ENCODE measurements at regions not wholly inside any gene's neighbourhood (a gene's known extent, or its start where the extent isn't known, plus 50 kb on each side); places are given as distances from the start of the nearest gene placed in this dataset.

DNA sequence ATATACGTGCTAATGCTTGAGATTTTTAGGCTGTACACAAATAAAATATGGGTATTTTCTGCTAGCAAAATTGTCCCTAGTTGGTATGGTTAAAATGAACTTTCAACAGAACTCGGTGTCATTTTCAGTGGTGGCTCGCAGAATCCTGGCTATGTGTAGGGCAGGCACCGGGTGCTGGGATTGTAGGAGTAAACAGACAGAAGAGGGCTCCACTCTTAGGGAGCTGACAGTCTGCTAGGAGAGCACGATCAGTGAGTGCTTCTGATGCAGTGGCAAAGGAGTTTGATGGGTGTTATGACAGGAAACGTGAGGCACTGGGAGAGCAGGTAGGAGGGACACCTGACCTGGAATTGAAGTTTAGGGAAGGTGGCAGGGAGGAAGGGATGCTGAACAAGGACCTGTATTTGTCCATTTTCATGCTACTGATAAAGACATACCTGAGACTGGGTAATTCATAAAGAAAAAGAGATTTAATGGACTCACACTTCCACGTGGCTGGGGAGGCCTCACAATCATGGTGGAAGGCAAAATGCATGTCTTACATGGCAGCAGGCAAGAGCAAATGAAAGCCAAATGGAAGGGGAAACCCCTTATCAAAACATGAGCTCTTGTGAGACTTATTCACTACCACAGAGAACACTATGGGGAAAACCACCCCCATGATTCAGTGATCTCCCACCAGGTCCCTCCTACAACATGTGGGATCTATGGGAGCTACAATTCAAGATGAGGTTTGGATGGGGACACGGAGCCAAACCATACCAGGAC is 105.4 kb upstream of the LCLAT1 start:
- H3K4me1 ChIP-seq (ENCODE audit: control insufficient read depth, extremely low read depth, insufficient read depth, low read length), result no peaks in the 10 kb centered on the region
- intact Hi-C loops (cut with micrococcal nuclease) (no loop called here), dilution Hi-C loops (cut with MboI; ENCODE audit: extremely low pct_ligation_motif_present, low sequenced_read_pairs) (no loop called here)
- no peak overlapping the region for H3K4me3 ChIP-seq (replicated peaks in 1 of 3; ENCODE audit: insufficient read depth in 1 of 3, low read depth in 1 of 3, low read length in 3 of 3)
- ChIA-PET POLR2A (no interaction called here), CTCF (no interaction called here)
- no peaks in the 10 kb centered on the region for H3K9me1 ChIP-seq (replicated peaks; ENCODE audit: control insufficient read depth, extremely low read depth, insufficient read depth, low read length)
- H3K79me2 ChIP-seq (ENCODE audit: control insufficient read depth, insufficient read depth, low read length), result no peaks in the 10 kb centered on the region
- DNase-seq (ENCODE audit: low read depth, low spot score), result no peak
- H3K27ac ChIP-seq (ENCODE audit: insufficient read depth, low read depth, low read length), result no peak overlapping the region
- no peak overlapping the region for H2AFZ ChIP-seq (ENCODE audit: low read depth, low read length)
- TF ChIP-seq EZH2 (IDR thresholded peaks at IDR 0.05; ENCODE audit: borderline replicate concordance, low read depth, low read length, severe bottlenecking) (no peak), MYC (IDR thresholded peaks at IDR 0.05; ENCODE audit: low read depth, low read length) (no peak), FOS (IDR thresholded peaks at IDR 0.05; ENCODE audit: borderline replicate concordance, insufficient read depth, low read length) (no peak)
- no peaks in the 10 kb centered on the region for H4K20me1 ChIP-seq (replicated peaks; ENCODE audit: control insufficient read depth, extremely low read depth, insufficient read depth, low read length)
- H3K9me3 ChIP-seq (replicated peaks; ENCODE audit: control insufficient read depth, insufficient read depth, low read length), result no peaks in the 10 kb centered on the region
- no peaks in the 10 kb centered on the region for H3K36me3 ChIP-seq (ENCODE audit: control insufficient read depth in 2 of 2, extremely low read depth in 1 of 2, insufficient read depth in 2 of 2, low read length in 2 of 2)
- H3K9ac ChIP-seq (replicated peaks; ENCODE audit: extremely low read depth, insufficient read depth, low read length), result no peak overlapping the region
- no peak overlapping the region for H3K4me2 ChIP-seq (ENCODE audit: insufficient read depth, low read length)
- no peak for FAIRE-seq
- BruUV-seq (replicated peaks), result no TSS peak
- H3K27me3 ChIP-seq (ENCODE audit: control insufficient read depth in 2 of 2, insufficient read depth in 2 of 2, low read length in 2 of 2), result no peaks in the 10 kb centered on the region

DNA sequence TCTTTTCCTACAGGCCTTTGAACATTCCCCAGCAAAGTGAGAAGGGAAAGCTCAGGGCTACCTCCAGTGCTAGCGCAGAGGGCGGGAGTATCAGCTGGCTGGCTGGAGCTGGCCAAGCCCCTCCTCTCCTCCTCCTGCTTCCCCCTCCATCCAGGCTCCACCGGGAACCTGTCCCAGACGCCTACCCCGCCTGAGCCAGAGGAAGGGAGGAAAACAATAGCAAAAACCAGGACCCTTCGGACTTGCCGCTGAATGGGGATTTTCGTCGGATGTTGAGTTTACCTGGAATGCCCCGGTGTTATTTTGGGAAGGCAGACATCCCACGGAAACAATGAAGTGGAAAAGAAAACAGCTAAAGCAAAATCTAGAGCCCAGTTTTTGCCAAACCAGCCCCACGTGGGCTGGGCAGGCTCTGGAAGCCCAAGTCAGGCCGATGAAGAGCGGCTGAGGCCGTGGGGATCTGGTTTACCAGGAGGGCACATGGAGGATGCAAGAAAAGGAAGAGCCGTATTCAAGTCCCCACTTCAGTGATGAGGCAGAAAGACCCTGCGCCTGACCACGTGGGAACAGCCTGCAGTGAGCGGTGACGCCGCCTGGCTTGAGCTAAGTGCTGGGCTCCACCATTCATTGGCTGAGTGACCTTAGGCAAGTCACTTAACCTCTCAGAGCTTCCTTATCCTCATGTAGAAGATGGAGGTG is 100.4 kb upstream of the LCLAT1 start:
- H3K9ac ChIP-seq (replicated peaks; ENCODE audit: extremely low read depth, insufficient read depth, low read length), result no peak overlapping the region
- H3K27me3 ChIP-seq (ENCODE audit: control insufficient read depth in 2 of 2, insufficient read depth in 2 of 2, low read length in 2 of 2), result no peaks in the 10 kb centered on the region
- H3K9me3 ChIP-seq (replicated peaks; ENCODE audit: control insufficient read depth, insufficient read depth, low read length), result no peaks in the 10 kb centered on the region
- H3K4me1 ChIP-seq (ENCODE audit: control insufficient read depth, extremely low read depth, insufficient read depth, low read length), result peaks cover 5% of the 10 kb centered on the region
- CTCF ChIA-PET, result interaction anchor here (0.7 kb wide), 1 partner anchor 33 kb away, joined by 3 read pairs; no protein-coding TSS in a partner anchor
- H3K9me1 ChIP-seq (replicated peaks; ENCODE audit: control insufficient read depth, extremely low read depth, insufficient read depth, low read length), result no peaks in the 10 kb centered on the region
- POLR2A ChIA-PET, result interaction anchor here (0.5 to 0.7 kb wide), 2 partner anchors 116 to 269 kb away, joined by 3 read pairs; partner anchors contain the start of gene LBH
- dilution Hi-C loops (cut with MboI; ENCODE audit: extremely low pct_ligation_motif_present, low sequenced_read_pairs), result no loop called here
- TF ChIP-seq, protein P1, sequence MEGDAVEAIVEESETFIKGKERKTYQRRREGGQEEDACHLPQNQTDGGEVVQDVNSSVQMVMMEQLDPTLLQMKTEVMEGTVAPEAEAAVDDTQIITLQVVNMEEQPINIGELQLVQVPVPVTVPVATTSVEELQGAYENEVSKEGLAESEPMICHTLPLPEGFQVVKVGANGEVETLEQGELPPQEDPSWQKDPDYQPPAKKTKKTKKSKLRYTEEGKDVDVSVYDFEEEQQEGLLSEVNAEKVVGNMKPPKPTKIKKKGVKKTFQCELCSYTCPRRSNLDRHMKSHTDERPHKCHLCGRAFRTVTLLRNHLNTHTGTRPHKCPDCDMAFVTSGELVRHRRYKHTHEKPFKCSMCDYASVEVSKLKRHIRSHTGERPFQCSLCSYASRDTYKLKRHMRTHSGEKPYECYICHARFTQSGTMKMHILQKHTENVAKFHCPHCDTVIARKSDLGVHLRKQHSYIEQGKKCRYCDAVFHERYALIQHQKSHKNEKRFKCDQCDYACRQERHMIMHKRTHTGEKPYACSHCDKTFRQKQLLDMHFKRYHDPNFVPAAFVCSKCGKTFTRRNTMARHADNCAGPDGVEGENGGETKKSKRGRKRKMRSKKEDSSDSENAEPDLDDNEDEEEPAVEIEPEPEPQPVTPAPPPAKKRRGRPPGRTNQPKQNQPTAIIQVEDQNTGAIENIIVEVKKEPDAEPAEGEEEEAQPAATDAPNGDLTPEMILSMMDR (IDR thresholded peaks at IDR 0.05; ENCODE audit: extremely low read depth in 1 of 2, insufficient read depth in 1 of 2, low read depth in 1 of 2, low read length in 2 of 2), result no peak
- TF ChIP-seq POLR2A (IDR thresholded peaks at IDR 0.05; ENCODE audit: low read depth, low read length), result no peak
- TF ChIP-seq, protein P2, sequence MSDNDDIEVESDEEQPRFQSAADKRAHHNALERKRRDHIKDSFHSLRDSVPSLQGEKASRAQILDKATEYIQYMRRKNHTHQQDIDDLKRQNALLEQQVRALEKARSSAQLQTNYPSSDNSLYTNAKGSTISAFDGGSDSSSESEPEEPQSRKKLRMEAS (IDR thresholded peaks at IDR 0.05; ENCODE audit: insufficient read depth, insufficient read length), result no peak
- no peak for TF ChIP-seq FOS (IDR thresholded peaks at IDR 0.05; ENCODE audit: borderline replicate concordance, insufficient read depth, low read length)
- no peak for TF ChIP-seq EZH2 (IDR thresholded peaks at IDR 0.05; ENCODE audit: borderline replicate concordance, low read depth, low read length, severe bottlenecking)
- no peak for TF ChIP-seq JUN (IDR thresholded peaks at IDR 0.05; ENCODE audit: borderline replicate concordance, insufficient read depth, insufficient read length, low read depth)
- TF ChIP-seq MYC (IDR thresholded peaks at IDR 0.05; ENCODE audit: low read depth, low read length), result no peak
- TF ChIP-seq POLR2AphosphoS5 (IDR thresholded peaks at IDR 0.05; ENCODE audit: insufficient read depth, low read depth, low read length), result no peak
- TF ChIP-seq GATA2 (IDR thresholded peaks at IDR 0.05; ENCODE audit: insufficient read depth, insufficient read length, low read depth, low read length), result no peak
- no peaks in the 10 kb centered on the region for H3K79me2 ChIP-seq (ENCODE audit: control insufficient read depth, insufficient read depth, low read length)
- intact Hi-C loops (cut with micrococcal nuclease), result no loop called here
- FAIRE-seq (no peak), DNase-seq (ENCODE audit: low read depth, low spot score) (peak; percentile 8)
- no peak overlapping the region for H3K4me2 ChIP-seq (ENCODE audit: insufficient read depth, low read length)
- no peaks in the 10 kb centered on the region for H3K36me3 ChIP-seq (ENCODE audit: control insufficient read depth in 2 of 2, extremely low read depth in 1 of 2, insufficient read depth in 2 of 2, low read length in 2 of 2)
- H2AFZ ChIP-seq (ENCODE audit: low read depth, low read length), result peak overlapping the region; percentile 26
- H3K4me3 ChIP-seq (replicated peaks in 1 of 3; ENCODE audit: insufficient read depth in 1 of 3, low read depth in 1 of 3, low read length in 3 of 3), result no peak overlapping the region
- no TSS peak for BruUV-seq (replicated peaks)
- H3K27ac ChIP-seq (ENCODE audit: insufficient read depth, low read depth, low read length), result no peak overlapping the region
- H4K20me1 ChIP-seq (replicated peaks; ENCODE audit: control insufficient read depth, extremely low read depth, insufficient read depth, low read length), result no peaks in the 10 kb centered on the region

Data from endothelial cell of umbilical vein (primary cell).